Spinal cord (tissue), 9 donors: ENCODE measurements at regions not wholly inside any gene's neighbourhood (a gene's known extent, or its start where the extent isn't known, plus 50 kb on each side); places are given as distances from the start of the nearest gene placed in this dataset.

Experiments used
- DNase-seq, 6 donors: peaks; one replicate each; pipeline versions ENCODE4 v3.0.0 to v3.0.0-alpha.2; 2013 to 2015; ENCODE audit warnings: low spot score in 6 of 6, low read depth in 4 of 6
- H3K27ac ChIP-seq: one replicate; pipeline ENCODE4 v1.5.1; 2013; ENCODE audit warnings: low read depth, low read length, control low read depth
- H3K27me3 ChIP-seq: one replicate; pipeline ENCODE4 v1.6.1; 2013; ENCODE audit warnings: low read length; ENCODE audit not compliant: control insufficient read depth, insufficient read depth
- H3K36me3 ChIP-seq: one replicate; pipeline ENCODE4 v1.6.1; 2013; ENCODE audit warnings: low read length; ENCODE audit not compliant: control insufficient read depth, insufficient read depth
- H3K4me1 ChIP-seq: one replicate; pipeline ENCODE4 v1.6.1; 2013; ENCODE audit warnings: low read length; ENCODE audit not compliant: control insufficient read depth, insufficient read depth
- H3K4me3 ChIP-seq: one replicate; pipeline ENCODE4 v1.5.1; 2013; ENCODE audit warnings: low read depth, low read length, control low read depth
- H3K9me3 ChIP-seq: one replicate; pipeline ENCODE4 v1.6.1; 2013; ENCODE audit warnings: low read length; ENCODE audit not compliant: control insufficient read depth, insufficient read depth
- WGBS: methylation state at CpG from one replicate; pipeline ENCODE4 v1.1.5; 2013; ENCODE audit warnings: missing lambda C conversion rate; ENCODE audit not compliant: insufficient coverage; 5-methylcytosine and 5-hydroxymethylcytosine counted together
- donor health status: healthy.

GRCh38 chr22:22743128-22743760, 98.8 kb downstream of the GGTLC2 start:
- WGBS = 77% methylated on average over 3 of the region's 3 CpGs
- no peak for DNase-seq
- Histone ChIP-seq H3K4me3 (no peak overlapping the region), H3K27ac (no peak overlapping the region), H3K27me3 (peaks cover 8% of the 10 kb centered on the region), H3K9me3 (no peaks in the 10 kb centered on the region), H3K36me3 (no peaks in the 10 kb centered on the region), H3K4me1 (peaks cover 8% of the 10 kb centered on the region)

DNA sequence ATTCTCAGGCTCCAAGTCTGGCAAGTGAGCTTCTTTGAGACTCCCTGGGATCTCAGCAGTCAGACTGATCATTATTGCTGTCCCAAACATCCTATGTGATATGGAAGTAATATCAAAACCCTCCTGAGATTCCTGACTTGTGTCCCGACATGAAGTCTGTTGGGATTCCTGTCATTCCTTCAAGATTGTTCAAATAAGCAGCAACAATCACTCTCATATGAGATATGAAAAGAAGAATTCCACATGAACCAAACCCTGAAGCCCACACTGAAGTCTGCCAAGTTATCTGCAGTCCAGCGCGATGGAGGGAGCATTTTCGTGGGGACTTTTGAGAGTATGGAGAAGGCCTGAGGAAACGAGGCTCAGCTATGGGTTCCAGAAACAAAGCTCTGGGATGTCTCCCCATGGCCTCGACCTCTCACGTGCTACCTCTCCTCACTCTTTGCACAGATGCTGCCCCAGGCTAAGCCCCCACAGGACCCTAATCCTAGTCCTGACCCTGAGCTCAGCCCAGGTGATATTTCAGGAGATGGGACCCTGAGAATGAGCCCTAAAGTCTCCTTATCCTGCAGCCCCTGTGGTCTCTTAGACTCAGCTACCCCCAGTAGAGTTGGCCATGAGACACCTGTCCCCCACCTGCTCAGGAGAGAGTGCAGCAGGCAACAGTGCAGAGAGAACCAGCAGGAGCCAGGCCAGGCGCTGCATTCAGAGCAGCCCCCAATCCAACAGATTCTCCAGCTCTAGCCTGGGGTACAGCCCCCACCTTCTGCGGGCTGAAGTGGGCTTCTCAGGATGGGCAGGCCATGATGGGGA, 100.2 kb downstream of the GGTLC2 start:
- WGBS = 89% methylated on average over 2 of the region's 9 CpGs
- Histone ChIP-seq H3K36me3 (no peaks in the 10 kb centered on the region), H3K27ac (no peak overlapping the region), H3K9me3 (no peaks in the 10 kb centered on the region), H3K27me3 (peaks cover 8% of the 10 kb centered on the region), H3K4me1 (peaks cover 8% of the 10 kb centered on the region), H3K4me3 (no peak overlapping the region)
- DNase-seq = no peak

- 43% methylated on average over 8 of the region's 8 CpGs for WGBS
- peak in 2 of 6 donors; percentile 7 to 24 for DNase-seq
- no peak overlapping the region for H3K4me3 ChIP-seq
These were observed 101.0 kb downstream of the GGTLC2 start for GRCh38 chr22:22745225-22746060.

DNA sequence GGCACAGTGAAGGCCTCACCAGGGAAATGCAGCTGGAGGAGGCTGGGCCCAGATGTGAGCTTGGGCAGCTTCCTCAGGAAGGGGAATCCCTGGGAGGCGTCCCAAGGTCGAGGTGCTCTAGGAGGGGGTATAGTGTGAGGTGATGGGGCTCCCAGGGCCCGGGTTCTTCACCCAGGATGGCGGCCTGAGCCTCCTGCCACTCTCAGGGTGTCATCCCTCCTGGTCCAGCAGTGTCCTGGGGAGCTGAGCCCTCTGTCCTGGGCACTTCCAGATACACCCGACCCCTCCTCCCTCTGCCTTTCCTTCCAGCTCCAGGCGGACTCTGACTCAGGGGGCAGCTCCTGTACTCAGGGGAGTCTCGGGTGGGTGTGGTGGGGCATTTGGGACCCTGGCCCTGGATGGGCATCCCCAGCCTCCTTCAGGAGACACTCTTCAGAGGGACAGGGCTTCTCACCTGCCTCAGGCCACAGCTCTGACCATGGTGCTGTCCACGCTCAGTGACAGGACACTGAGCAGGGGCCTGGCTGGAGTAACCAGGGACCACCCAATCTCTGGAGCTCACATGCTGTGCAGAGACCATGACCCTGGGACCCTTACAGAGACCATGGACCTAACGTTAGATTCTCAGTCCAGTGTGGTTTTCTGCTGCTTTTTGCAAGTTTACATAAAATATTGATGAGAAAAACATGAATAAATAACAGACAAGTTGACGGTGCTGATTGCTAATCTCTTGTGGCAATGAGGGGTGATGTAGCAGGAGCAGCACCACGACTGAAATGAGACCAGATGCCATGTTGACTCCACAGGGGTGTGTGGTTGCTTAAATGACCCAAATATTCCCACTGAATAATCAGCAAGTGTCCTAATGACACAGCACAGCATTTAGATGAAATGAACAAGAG, 101.9 kb downstream of the GGTLC2 start:
- Histone ChIP-seq H3K4me3 (no peak overlapping the region), H3K4me1 (peaks cover 8% of the 10 kb centered on the region), H3K36me3 (no peaks in the 10 kb centered on the region), H3K27ac (no peak overlapping the region), H3K9me3 (no peaks in the 10 kb centered on the region), H3K27me3 (peaks cover 8% of the 10 kb centered on the region)
- 90% methylated on average over 8 of the region's 11 CpGs for WGBS
- DNase-seq = no peak

More at GRCh38 chr22:22745225-22746060, 101.0 kb downstream of the GGTLC2 start:
- H3K36me3 ChIP-seq = no peaks in the 10 kb centered on the region
- peaks cover 8% of the 10 kb centered on the region for H3K27me3 ChIP-seq
- H3K9me3 ChIP-seq = no peaks in the 10 kb centered on the region
- H3K27ac ChIP-seq = no peak overlapping the region
- peaks cover 8% of the 10 kb centered on the region for H3K4me1 ChIP-seq

GRCh38 chr22:22746963-22747933, 102.8 kb downstream of the GGTLC2 start:
- 63% methylated on average over 7 of the region's 8 CpGs for WGBS
- peaks cover 8% of the 10 kb centered on the region for H3K4me1 ChIP-seq
- DNase-seq = no peak
- H3K4me3 ChIP-seq = no peak overlapping the region
- no peaks in the 10 kb centered on the region for H3K9me3 ChIP-seq
- peaks cover 8% of the 10 kb centered on the region for H3K27me3 ChIP-seq
- no peak overlapping the region for H3K27ac ChIP-seq
- no peaks in the 10 kb centered on the region for H3K36me3 ChIP-seq

DNA sequence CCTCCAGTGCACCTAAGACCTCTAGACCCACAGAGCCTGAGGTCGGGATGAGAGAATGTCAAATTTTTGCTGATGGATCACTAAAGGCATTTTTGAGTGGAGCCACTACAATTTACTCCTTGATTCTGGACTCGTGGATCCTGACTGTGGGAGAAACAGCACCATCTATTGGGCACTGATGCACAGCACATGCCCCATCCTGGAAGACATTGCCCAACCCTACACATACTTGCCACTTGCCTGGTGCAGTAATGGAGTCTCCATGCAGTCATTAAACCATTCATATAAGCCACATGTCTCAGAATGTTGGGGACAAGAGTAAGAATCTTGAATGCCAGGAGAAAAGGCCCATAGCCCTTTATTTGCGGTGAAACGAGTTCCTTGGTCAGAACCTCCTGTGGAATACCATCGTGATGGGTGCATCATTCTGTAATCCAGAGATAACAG, 103.9 kb downstream of the GGTLC2 start:
- peak in 4 of 6 donors; percentile 4 to 74 (median 30) for DNase-seq
- H3K27ac ChIP-seq = no peak overlapping the region
- H3K4me1 ChIP-seq = peaks cover 8% of the 10 kb centered on the region
- no peaks in the 10 kb centered on the region for H3K9me3 ChIP-seq
- H3K4me3 ChIP-seq = no peak overlapping the region
- WGBS = 65% methylated on average over 4 of the region's 5 CpGs
- no peaks in the 10 kb centered on the region for H3K36me3 ChIP-seq
- H3K27me3 ChIP-seq = peaks cover 8% of the 10 kb centered on the region

- Histone ChIP-seq H3K4me1 (peaks cover 8% of the 10 kb centered on the region), H3K36me3 (no peaks in the 10 kb centered on the region), H3K9me3 (no peaks in the 10 kb centered on the region), H3K27me3 (peaks cover 8% of the 10 kb centered on the region), H3K4me3 (no peak overlapping the region), H3K27ac (no peak overlapping the region)
- DNase-seq = no peak
- WGBS = no CpG with 5 or more reads among the region's 1 CpG
These were observed 104.3 kb downstream of the GGTLC2 start for GRCh38 chr22:22748756-22749155.

DNA sequence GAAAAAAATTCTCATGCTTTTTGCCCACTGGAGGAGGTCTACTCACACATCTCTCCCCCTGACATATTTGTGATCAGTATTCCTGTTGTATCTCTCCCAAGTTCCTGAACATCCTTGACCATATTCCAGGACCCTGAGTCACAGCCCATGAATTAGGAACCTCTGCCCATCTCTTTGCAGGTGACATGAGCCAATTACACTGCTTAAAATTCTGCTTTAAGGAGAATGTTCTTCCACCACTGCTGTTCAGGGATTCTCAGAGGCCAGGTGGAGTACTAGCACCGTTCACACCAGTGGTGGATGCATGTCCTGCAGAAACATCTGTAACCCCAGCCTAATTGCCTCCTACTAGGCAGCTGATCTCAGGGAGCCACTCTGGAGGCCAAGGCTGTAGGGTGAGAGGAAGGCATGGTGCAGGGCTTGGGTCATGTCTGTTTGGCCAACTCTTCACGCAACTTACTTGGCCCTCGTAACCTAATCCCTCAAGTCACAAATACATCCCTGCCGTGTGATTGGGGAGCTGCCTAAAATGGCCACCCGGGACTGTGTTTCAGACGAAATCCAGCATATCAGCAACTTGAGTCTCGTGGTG, 104.8 kb downstream of the GGTLC2 start:
- 68% methylated on average over 6 of the region's 7 CpGs for WGBS
- peaks cover 8% of the 10 kb centered on the region for H3K4me1 ChIP-seq
- H3K27me3 ChIP-seq = peaks cover 7% of the 10 kb centered on the region
- no peak overlapping the region for H3K27ac ChIP-seq
- DNase-seq = no peak
- H3K4me3 ChIP-seq = no peak overlapping the region
- H3K9me3 ChIP-seq = no peaks in the 10 kb centered on the region
- no peaks in the 10 kb centered on the region for H3K36me3 ChIP-seq
